ENCODE measurements at regions not wholly inside any gene's neighbourhood (a gene's known extent, or its start where the extent isn't known, plus 50 kb on each side); places are given as distances from the start of the nearest gene placed in this dataset.

DNA sequence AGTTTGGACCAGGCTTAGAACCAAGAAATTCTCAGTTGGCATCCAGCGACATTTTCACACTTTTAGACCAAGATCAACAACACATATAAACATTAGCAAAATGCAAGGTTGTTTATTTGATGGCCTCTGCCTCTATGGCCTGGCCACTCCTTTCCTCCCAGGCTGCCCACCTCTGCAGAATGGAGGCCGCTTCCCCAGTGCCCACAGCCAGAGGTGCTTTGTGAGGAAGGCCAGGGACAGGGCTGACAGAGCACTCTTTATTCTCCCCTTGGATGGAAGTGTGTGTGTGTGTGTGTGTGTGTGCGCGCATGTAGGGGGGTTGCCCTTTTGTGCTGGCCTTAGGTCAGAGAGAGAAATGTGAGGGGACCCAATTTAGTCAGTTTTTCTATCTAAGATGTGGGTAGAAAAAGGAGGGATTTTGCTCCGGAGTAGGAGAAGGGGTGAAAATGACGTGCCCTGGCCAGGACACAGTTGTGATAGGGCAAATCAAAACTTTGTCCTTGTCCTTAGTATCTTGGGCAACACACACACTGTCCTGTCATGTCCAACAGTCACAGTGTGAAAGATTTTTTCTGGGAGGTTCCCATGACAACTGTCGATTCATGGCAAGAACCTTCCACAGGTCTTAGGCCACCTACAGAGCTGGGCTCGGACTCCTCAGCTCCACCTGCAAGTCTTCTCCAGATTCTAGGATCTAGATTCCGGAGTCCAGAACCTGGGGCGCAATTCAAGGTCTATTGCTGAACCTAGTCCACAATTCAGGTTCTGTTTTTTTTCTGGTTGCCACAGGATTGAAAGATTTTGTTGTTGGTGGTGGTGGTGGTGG, 104.9 kb upstream of the SLC2A1 start:
- TF ChIP-seq, protein P1, sequence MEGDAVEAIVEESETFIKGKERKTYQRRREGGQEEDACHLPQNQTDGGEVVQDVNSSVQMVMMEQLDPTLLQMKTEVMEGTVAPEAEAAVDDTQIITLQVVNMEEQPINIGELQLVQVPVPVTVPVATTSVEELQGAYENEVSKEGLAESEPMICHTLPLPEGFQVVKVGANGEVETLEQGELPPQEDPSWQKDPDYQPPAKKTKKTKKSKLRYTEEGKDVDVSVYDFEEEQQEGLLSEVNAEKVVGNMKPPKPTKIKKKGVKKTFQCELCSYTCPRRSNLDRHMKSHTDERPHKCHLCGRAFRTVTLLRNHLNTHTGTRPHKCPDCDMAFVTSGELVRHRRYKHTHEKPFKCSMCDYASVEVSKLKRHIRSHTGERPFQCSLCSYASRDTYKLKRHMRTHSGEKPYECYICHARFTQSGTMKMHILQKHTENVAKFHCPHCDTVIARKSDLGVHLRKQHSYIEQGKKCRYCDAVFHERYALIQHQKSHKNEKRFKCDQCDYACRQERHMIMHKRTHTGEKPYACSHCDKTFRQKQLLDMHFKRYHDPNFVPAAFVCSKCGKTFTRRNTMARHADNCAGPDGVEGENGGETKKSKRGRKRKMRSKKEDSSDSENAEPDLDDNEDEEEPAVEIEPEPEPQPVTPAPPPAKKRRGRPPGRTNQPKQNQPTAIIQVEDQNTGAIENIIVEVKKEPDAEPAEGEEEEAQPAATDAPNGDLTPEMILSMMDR (IDR thresholded peaks at IDR 0.05; ENCODE audit: poor library complexity), result no peak
- no peak for TF ChIP-seq EZH2 (IDR thresholded peaks at IDR 0.05; ENCODE audit: borderline replicate concordance)
